Heart left ventricle (tissue), 16 donors: ENCODE measurements at regions not wholly inside any gene's neighbourhood (a gene's known extent, or its start where the extent isn't known, plus 50 kb on each side); places are given as distances from the start of the nearest gene placed in this dataset.
A peak's percentile ranks its signal among the peaks of the same experiment; 100 is the strongest.

ENCODE experiments used
- ATAC-seq, 4 donors: fragments of 200-7000 bp; cut with Tn5 transposase; one replicate each; pipeline ENCODE4 v1.9.1; 2020 to 2022; ENCODE audit warnings: moderate library complexity in 4 of 4, mild to moderate bottlenecking in 3 of 4, moderate number of reproducible peaks in 1 of 4
- DNase-seq, 5 donors: peaks; one replicate each; pipeline ENCODE4 v3.0.0-alpha.2; 2020
- H3K27ac ChIP-seq, 12 donors: fragments of 200-600 bp; sonication (generic) in 4 of 12; one replicate each; pipeline versions ENCODE4 v1.5.0 to v1.8.0; 2016 to 2022; ENCODE audit warnings: mild to moderate bottlenecking in 2 of 12
- H3K27me3 ChIP-seq, 9 donors: fragments of 200-600 bp; sonication (generic) in 2 of 9; one replicate each; pipeline versions ENCODE4 v1.5.1 to v1.8.0; 2016 to 2022; ENCODE audit warnings: mild to moderate bottlenecking in 3 of 9
- H3K36me3 ChIP-seq, 9 donors: fragments of 200-600 bp; sonication (generic) in 2 of 9; one replicate each; pipeline versions ENCODE4 v1.5.0 to v1.8.0; 2018 to 2022; ENCODE audit warnings: mild to moderate bottlenecking in 2 of 9
- H3K4me1 ChIP-seq, 12 donors: fragments of 200-600 bp; sonication (generic) in 4 of 12; one replicate each; pipeline versions ENCODE4 v1.5.0 to v1.8.0; 2016 to 2022; ENCODE audit warnings: mild to moderate bottlenecking in 3 of 12
- H3K4me3 ChIP-seq, 12 donors: fragments of 200-600 bp; sonication (generic) in 4 of 12; one replicate each; pipeline versions ENCODE4 v1.5.0 to v1.8.0; 2017 to 2022; ENCODE audit warnings: mild to moderate bottlenecking in 9 of 12, moderate library complexity in 4 of 12
- H3K9me3 ChIP-seq, 12 donors: fragments of 200-600 bp; sonication (generic) in 4 of 12; one replicate each; pipeline versions ENCODE4 v1.5.0 to v1.8.0; 2016 to 2022; ENCODE audit warnings: mild to moderate bottlenecking in 1 of 12
- POLR2A ChIP-seq, 2 donors: fragments of 450-650 bp; IDR thresholded peaks; one replicate each; pipeline ENCODE4 v1.6.1; 2017; ENCODE audit warnings: antibody characterized with exemption in 2 of 2, mild to moderate bottlenecking in 2 of 2, moderate library complexity in 2 of 2
- WGBS, 4 donors: extraction: QIAGEN DNeasy Blood & Tissue Kit in 2 of 4; methylation state at CpG; one replicate each; pipeline versions ENCODE4 v1.1.5 to v1.1.7; 2013 to 2018; 5-methylcytosine and 5-hydroxymethylcytosine counted together
- intact Hi-C, 10 donors: fragments of 100-400 bp; cut with DNase I; formaldehyde crosslinking; loops; one replicate each; pipeline versions ENCODE4 v1.11.1 to v1.14.2; 2022
- TF ChIP-seq, protein P1 (sequence below), 12 donors: fragments of 200-600 bp; sonication (generic) in 4 of 12; IDR thresholded peaks; one replicate each; pipeline versions ENCODE4 v1.5.0 to v1.8.0; 2018 to 2022; ENCODE audit warnings: antibody characterized with exemption in 12 of 12, mild to moderate bottlenecking in 5 of 12
- donor health status: ischemic (EF 13 %, LVEDD 7.1; RV severe dilation, severe dysfunction).
- donor health status: healthy with polysubstance abuse.
- donor health status: DM: no; HTN: yes; CAD: no.
- donor health status: DM: no; HTN: no; CAD: no.
- donor health status: ischemic (EF 25% LVEDD 6.9; RV normal size, moderate dysfunction).
- donor health status: ischemic (EF 25% LVEDD 5.7; RV mildly dilated, moderate dysfunction).
- donor health status: healthy.
- donor health status: DM: yes; HTN: yes; CAD: no.
- donor health status: ischemic (EF 35%, LVEDD 5.7; RV mildly dilated, moderate dysfunction).
- donor health status: nonischemic (EF 11% LVEDD 7.7; RV severe dilation, severe dysfunction).
- donor health status: DM: yes; HTN: yes; CAD: no.
- donor health status: PGD.
- donor health status: ischemic (EF 29% LVEDD 5.4; RV normal size, mild dysfunction).
- donor health status: nonischemic (EF 23%, LVEDD 6.1; RV moderate dilation, normal function).

DNA sequence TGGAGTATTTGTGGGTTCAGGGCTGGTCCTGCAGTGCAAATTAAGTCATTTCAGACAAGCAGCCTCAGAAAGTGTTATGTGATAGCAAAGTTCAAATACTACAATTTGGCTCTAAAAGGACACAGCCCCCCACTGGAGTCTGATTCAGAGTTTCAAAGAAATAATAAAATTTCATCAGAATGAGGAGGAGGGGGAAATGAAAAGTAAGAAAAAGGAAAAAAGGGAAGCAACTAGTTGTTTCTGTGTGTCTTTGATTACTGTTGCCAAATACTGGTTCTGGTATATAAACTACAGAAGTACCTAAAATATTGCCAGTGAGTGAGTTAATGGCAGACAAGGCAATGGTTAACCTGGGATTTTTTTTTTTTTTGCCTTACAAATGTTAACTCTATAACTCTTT is 773.9 kb downstream of the BCL11A start:
- intact Hi-C loops: no loop called here
- Histone ChIP-seq H3K27me3 (no peaks in the 10 kb centered on the region), H3K4me1 (no peaks in the 10 kb centered on the region), H3K4me3 (no peak overlapping the region), H3K9me3 (no peaks in the 10 kb centered on the region), H3K27ac (no peak overlapping the region), H3K36me3 (no peaks in the 10 kb centered on the region)
- TF ChIP-seq POLR2A (IDR thresholded peaks at IDR 0.05): no peak
- TF ChIP-seq, protein P1, sequence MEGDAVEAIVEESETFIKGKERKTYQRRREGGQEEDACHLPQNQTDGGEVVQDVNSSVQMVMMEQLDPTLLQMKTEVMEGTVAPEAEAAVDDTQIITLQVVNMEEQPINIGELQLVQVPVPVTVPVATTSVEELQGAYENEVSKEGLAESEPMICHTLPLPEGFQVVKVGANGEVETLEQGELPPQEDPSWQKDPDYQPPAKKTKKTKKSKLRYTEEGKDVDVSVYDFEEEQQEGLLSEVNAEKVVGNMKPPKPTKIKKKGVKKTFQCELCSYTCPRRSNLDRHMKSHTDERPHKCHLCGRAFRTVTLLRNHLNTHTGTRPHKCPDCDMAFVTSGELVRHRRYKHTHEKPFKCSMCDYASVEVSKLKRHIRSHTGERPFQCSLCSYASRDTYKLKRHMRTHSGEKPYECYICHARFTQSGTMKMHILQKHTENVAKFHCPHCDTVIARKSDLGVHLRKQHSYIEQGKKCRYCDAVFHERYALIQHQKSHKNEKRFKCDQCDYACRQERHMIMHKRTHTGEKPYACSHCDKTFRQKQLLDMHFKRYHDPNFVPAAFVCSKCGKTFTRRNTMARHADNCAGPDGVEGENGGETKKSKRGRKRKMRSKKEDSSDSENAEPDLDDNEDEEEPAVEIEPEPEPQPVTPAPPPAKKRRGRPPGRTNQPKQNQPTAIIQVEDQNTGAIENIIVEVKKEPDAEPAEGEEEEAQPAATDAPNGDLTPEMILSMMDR (IDR thresholded peaks at IDR 0.05): no peak
- ATAC-seq (no peak), DNase-seq (no peak)

DNA sequence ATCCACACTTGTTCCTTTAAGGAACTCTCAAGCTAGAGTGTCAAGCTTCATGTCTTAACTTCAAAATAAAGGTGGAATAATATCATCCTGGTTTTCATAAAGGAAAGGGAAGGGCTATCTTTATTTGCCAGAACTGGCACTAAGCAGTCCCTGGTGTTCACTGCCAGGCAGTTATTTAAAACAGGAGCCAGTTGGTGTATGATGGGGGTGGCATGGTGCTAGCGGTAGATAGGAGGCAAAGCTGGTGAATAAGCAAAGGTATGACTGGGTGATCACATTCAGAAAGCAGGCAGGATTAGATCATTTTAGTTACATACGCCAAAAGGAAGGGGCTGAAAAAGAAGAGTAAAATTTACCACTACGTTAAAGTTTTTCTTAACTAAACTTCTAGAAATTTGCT is 776.3 kb downstream of the BCL11A start:
- intact Hi-C loops: no loop called here
- DNase-seq (no peak), ATAC-seq (no peak)
- TF ChIP-seq, protein P1 (IDR thresholded peaks at IDR 0.05): no peak
- no peak for TF ChIP-seq POLR2A (IDR thresholded peaks at IDR 0.05)
- H3K9me3 ChIP-seq: no peaks in the 10 kb centered on the region
- H3K4me1 ChIP-seq: no peaks in the 10 kb centered on the region
- H3K27me3 ChIP-seq: no peaks in the 10 kb centered on the region
- no peak overlapping the region for H3K4me3 ChIP-seq
- no peaks in the 10 kb centered on the region for H3K36me3 ChIP-seq
- H3K27ac ChIP-seq: no peak overlapping the region
- 83 to 87% (median 86%) methylated on average over 3 of the region's 3 CpGs for WGBS, 4 donors

DNA sequence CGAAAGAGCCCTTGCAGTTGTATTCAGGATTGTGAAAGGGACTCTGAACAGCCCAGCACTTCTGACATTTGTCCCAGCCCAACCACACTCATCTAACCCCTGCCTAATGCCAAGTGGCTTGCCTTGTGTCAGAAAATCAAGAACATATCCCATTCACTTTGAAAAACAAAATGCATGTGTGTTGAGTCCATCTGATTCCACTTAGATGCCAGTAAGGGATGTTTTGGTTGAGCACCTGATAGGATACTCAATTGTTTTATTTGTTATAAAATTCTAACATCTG is 776.8 kb downstream of the BCL11A start:
- Histone ChIP-seq H3K9me3 (no peaks in the 10 kb centered on the region), H3K27ac (no peak overlapping the region), H3K36me3 (no peaks in the 10 kb centered on the region), H3K27me3 (no peaks in the 10 kb centered on the region), H3K4me3 (no peak overlapping the region), H3K4me1 (no peaks in the 10 kb centered on the region)
- TF ChIP-seq, protein P1 (IDR thresholded peaks at IDR 0.05): no peak
- TF ChIP-seq POLR2A (IDR thresholded peaks at IDR 0.05): no peak
- 90 to 92% (median 92%) methylated on average over 1 of the region's 1 CpG for WGBS, 4 donors
- intact Hi-C loops: no loop called here
- ATAC-seq (no peak), DNase-seq (no peak)

DNA sequence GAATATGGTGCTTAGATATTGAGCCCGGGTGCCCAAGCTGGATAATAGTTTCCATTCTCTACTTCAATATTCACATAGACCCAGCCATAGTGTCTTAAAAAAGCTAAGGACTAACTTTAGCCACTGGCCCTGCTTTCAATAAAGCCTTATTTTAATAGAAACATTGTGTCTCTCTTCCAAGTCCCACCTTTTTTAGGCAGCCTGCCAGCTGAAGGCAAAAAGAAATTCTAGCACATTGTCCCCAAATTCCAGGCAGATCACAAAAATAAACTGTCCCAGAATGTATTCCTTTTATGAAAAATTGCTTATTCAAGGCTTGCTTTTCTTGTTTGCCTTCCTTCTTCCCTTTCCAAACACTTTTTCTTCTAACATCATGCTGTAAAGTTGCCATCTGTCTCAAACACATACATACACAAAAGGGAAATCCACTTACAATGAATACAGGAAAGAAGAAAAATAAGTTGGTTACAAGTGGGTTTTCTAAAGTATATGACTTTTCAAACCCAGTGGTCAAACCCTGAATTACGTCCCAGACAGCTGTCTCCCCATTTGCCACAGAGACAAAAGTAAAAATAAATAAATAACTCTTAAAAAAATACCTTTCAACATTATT is 778.5 kb downstream of the BCL11A start:
- H3K27me3 ChIP-seq: no peaks in the 10 kb centered on the region
- no peak for DNase-seq
- no peaks in the 10 kb centered on the region for H3K36me3 ChIP-seq
- H3K27ac ChIP-seq: no peak overlapping the region
- TF ChIP-seq POLR2A (IDR thresholded peaks at IDR 0.05): no peak
- TF ChIP-seq, protein P1 (IDR thresholded peaks at IDR 0.05): peak in 1 of 12 donors; percentile 18
- no peak overlapping the region for H3K4me3 ChIP-seq
- 59 to 70% (median 66%) methylated on average over 2 of the region's 2 CpGs for WGBS, 4 donors
- H3K9me3 ChIP-seq: no peaks in the 10 kb centered on the region
- H3K4me1 ChIP-seq: no peaks in the 10 kb centered on the region
- intact Hi-C loops: no loop called here
- no peak for ATAC-seq
